ENCODE measurements at regions not wholly inside any gene's neighbourhood (a gene's known extent, or its start where the extent isn't known, plus 50 kb on each side); places are given as distances from the start of the nearest gene placed in this dataset.

DNA sequence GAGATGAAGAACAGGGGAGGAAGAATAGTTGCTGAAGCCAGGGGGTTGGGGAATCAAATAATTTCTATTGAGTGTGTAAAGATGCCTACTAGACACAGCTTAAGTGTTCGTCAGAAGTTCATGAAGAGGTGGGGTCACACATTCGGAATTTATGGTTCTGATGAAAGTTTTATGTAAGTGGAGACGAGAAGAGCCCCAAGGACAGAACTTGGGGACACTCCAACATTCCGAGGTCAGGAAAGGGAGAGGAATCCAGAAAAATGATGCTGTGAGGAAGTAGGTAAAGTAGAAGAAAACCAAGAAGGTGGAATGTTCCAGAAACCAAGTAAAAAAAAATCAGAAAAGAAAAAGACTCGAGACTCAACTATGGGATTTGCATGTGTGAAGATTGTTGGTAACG, 272.5 kb downstream of the SIPA1L2 start:
- Mint-ChIP-seq H3K36me3 (ENCODE audit: insufficient read depth, unreplicated experiment) (no peaks in the 10 kb centered on the region), H3K27me3 (ENCODE audit: insufficient read depth, unreplicated experiment) (no peaks in the 10 kb centered on the region), H3K27ac (ENCODE audit: low read depth, unreplicated experiment) (no peak overlapping the region), H3K4me1 (ENCODE audit: insufficient read depth, unreplicated experiment) (no peaks in the 10 kb centered on the region), H3K4me3 (ENCODE audit: unreplicated experiment) (no peak overlapping the region), H3K9me3 (ENCODE audit: unreplicated experiment) (no peaks in the 10 kb centered on the region)
- intact Hi-C loops (cut with micrococcal nuclease), result no loop called here
- ChIA-PET CTCF (no interaction called here), POLR2A (interaction anchor here (0.6 to 0.7 kb wide), 2 partner anchors 20 to 46 kb away, joined by 3 read pairs; no protein-coding TSS in a partner anchor)
- DNase-seq (ENCODE audit: unreplicated experiment), result no peak
- no TSS peak for BruUV-seq (replicated peaks)
- TF ChIP-seq, protein P1, sequence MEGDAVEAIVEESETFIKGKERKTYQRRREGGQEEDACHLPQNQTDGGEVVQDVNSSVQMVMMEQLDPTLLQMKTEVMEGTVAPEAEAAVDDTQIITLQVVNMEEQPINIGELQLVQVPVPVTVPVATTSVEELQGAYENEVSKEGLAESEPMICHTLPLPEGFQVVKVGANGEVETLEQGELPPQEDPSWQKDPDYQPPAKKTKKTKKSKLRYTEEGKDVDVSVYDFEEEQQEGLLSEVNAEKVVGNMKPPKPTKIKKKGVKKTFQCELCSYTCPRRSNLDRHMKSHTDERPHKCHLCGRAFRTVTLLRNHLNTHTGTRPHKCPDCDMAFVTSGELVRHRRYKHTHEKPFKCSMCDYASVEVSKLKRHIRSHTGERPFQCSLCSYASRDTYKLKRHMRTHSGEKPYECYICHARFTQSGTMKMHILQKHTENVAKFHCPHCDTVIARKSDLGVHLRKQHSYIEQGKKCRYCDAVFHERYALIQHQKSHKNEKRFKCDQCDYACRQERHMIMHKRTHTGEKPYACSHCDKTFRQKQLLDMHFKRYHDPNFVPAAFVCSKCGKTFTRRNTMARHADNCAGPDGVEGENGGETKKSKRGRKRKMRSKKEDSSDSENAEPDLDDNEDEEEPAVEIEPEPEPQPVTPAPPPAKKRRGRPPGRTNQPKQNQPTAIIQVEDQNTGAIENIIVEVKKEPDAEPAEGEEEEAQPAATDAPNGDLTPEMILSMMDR (IDR thresholded peaks at IDR 0.05; ENCODE audit: unreplicated experiment), result no peak

DNA sequence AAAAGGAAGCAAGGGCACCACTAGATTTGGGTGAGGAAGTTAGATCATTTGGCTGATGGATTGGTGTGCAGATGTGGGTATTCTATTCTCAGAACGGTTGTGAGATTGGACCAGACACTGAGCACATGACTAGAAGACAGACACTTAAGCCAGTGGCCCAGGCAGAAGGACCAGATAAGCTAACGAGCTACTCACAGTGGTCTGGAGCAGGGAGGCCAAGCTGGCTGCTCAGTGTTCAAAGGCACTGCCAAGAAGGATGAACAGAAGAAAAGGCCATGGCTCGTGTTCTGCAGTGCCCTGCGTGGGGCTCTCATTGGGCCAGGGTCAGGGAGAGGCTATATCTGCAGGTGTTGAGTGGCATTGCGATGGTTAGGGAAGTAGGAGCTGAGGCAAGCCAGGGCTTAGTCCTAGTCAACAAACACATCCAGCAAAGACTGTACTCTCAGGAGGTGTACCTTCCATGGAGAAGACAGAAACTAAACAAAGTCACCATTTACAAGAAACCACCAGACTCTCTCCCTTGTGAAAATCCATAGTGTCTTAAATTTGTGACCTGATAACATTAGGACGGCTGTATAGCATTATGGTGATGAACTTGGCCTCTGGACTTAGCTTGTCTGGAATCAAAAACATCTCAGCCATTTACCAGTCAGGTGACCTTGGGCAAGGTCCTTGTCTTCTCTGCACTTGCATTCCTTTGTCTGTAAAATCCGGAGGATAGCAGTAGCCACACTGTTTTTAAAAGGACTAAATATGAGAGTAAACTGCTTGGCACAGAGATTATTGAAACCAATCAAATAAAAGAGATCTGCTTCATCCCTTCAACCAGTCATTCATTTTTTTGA, 274.5 kb downstream of the SIPA1L2 start:
- TF ChIP-seq, protein P1 (IDR thresholded peaks at IDR 0.05; ENCODE audit: unreplicated experiment), result no peak
- no peaks in the 10 kb centered on the region for H3K4me1 Mint-ChIP-seq (ENCODE audit: insufficient read depth, unreplicated experiment)
- DNase-seq (ENCODE audit: unreplicated experiment), result no peak
- H3K9me3 Mint-ChIP-seq (ENCODE audit: unreplicated experiment), result no peaks in the 10 kb centered on the region
- H3K36me3 Mint-ChIP-seq (ENCODE audit: insufficient read depth, unreplicated experiment), result no peaks in the 10 kb centered on the region
- no peak overlapping the region for H3K27ac Mint-ChIP-seq (ENCODE audit: low read depth, unreplicated experiment)
- intact Hi-C loops (cut with micrococcal nuclease), result no loop called here
- H3K4me3 Mint-ChIP-seq (ENCODE audit: unreplicated experiment), result no peak overlapping the region
- CTCF ChIA-PET, result interaction anchor here (0.6 kb wide), 2 partner anchors 129 to 641 kb away, joined by 3 to 6 read pairs; no protein-coding TSS in a partner anchor
- POLR2A ChIA-PET, result no interaction called here
- no TSS peak for BruUV-seq (replicated peaks)
- H3K27me3 Mint-ChIP-seq (ENCODE audit: insufficient read depth, unreplicated experiment), result no peaks in the 10 kb centered on the region

DNA sequence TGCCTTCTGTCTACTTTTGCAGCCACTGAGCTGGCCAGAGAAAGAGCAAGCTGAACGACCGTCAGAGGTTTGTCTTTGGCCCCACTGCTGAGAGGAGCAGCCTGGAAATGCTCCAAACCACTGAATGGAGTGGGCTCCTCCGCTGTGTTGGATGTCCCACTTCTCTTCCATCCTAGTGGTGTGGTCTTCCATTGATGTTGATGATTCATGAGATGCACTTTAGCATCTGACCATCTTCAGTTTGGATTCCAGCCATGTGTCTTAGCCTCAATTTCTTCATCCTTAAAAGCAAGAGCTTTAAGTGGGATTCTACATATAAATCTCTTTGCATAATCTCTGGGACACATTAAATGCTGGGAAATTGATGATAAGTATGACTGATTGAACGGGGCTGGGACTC, 276.9 kb downstream of the SIPA1L2 start:
- Mint-ChIP-seq H3K4me3 (ENCODE audit: unreplicated experiment) (no peak overlapping the region), H3K4me1 (ENCODE audit: insufficient read depth, unreplicated experiment) (no peaks in the 10 kb centered on the region), H3K36me3 (ENCODE audit: insufficient read depth, unreplicated experiment) (no peaks in the 10 kb centered on the region), H3K27ac (ENCODE audit: low read depth, unreplicated experiment) (no peak overlapping the region), H3K27me3 (ENCODE audit: insufficient read depth, unreplicated experiment) (no peaks in the 10 kb centered on the region), H3K9me3 (ENCODE audit: unreplicated experiment) (no peaks in the 10 kb centered on the region)
- CTCF ChIA-PET, result interaction anchor here (0.7 to 1.2 kb wide), 3 partner anchors 10 to 70 kb away, joined by 3 to 6 read pairs (median 4); no protein-coding TSS in a partner anchor
- BruUV-seq (replicated peaks), result no TSS peak
- intact Hi-C loops (cut with micrococcal nuclease), result no loop called here
- POLR2A ChIA-PET, result interaction anchor here (0.6 to 1.4 kb wide), 3 partner anchors 12 to 132 kb away, joined by 3 read pairs; no protein-coding TSS in a partner anchor
- TF ChIP-seq, protein P1 (IDR thresholded peaks at IDR 0.05; ENCODE audit: unreplicated experiment), result no peak
- DNase-seq (ENCODE audit: unreplicated experiment), result no peak

DNA sequence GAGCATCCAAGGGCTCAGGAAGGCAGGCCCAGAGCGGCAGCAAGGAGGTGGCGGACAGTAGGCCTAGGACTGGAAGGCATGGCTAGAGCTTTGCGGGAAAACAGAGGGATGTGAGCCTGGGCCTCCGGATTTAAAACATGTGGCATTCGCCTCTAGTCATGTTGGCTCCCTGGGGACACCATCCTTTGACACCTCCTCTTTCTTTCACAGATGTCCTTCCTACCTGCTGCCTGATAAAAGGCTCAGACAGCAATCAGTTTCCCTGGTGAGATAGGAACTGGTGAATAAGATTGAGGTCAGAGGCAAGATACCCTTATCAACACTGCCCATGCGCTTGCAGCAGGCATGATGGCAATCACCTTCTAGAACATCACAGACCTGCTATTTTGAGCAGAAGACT, 277.6 kb downstream of the SIPA1L2 start:
- Mint-ChIP-seq H3K4me3 (ENCODE audit: unreplicated experiment) (no peak overlapping the region), H3K36me3 (ENCODE audit: insufficient read depth, unreplicated experiment) (no peaks in the 10 kb centered on the region), H3K9me3 (ENCODE audit: unreplicated experiment) (no peaks in the 10 kb centered on the region), H3K4me1 (ENCODE audit: insufficient read depth, unreplicated experiment) (no peaks in the 10 kb centered on the region), H3K27ac (ENCODE audit: low read depth, unreplicated experiment) (no peak overlapping the region), H3K27me3 (ENCODE audit: insufficient read depth, unreplicated experiment) (no peaks in the 10 kb centered on the region)
- BruUV-seq (replicated peaks), result no TSS peak
- TF ChIP-seq, protein P1 (IDR thresholded peaks at IDR 0.05; ENCODE audit: unreplicated experiment), result no peak
- intact Hi-C loops (cut with micrococcal nuclease), result no loop called here
- CTCF ChIA-PET, result no interaction called here
- POLR2A ChIA-PET, result interaction anchor here (1.4 kb wide), 1 partner anchor 25 kb away, joined by 3 read pairs; no protein-coding TSS in a partner anchor
- no peak for DNase-seq (ENCODE audit: unreplicated experiment)

Measured in MCF 10A (cell line).